Activated T-cell treated with anti-CD3 and anti-CD28 coated beads for 4 hours (primary cell): ENCODE measurements at regions not wholly inside any gene's neighbourhood (a gene's known extent, or its start where the extent isn't known, plus 50 kb on each side); places are given as distances from the start of the nearest gene placed in this dataset.

ENCODE experiments used
- DNase-seq: peaks from one replicate; pipeline ENCODE4 v3.0.0-alpha.2; 2020

DNA sequence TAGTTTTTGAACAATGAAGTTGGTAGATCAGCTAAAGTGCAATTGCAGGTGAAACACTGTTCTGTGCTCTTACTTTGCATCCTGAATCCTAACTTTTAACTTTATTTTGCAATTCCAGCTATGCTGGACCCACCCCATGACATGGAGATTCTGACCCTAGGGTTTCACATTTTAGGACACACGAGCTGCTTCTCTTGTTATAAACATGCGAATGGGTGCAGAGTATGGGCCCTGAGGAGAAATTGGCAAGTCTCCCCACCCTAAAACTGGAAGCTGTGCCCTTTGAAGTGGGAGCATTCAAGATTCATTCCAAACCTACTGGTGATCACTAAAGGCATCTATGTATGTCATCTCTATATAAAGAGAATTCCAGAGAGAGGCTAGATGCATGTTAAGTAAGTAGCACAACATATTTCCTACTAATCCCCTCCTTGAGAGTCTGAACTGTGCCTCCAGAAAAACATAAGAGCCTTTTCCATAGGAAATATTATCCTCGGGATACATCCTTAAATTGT, 794.3 kb upstream of the ZEB2 start:
- no peak for DNase-seq

DNA sequence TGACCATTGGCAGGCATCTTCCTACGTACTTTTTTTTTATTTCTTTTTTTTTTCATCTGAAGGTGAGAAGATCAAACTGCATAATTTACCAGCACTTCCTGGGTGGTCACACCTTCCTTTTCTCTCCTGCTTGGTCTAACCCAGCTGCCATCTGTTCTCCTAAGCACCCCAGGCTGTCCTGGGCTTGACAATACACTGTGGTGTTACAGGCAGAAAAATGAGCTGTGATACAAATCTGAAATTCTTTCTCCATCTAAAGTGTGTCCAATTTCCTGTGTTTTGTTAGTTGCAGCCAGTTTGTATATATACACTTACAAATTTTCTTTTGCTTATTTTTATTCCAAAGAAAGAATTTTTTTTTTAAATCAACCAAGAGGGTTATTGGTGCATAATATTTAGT, 786.0 kb upstream of the ZEB2 start:
- DNase-seq: no peak

DNA sequence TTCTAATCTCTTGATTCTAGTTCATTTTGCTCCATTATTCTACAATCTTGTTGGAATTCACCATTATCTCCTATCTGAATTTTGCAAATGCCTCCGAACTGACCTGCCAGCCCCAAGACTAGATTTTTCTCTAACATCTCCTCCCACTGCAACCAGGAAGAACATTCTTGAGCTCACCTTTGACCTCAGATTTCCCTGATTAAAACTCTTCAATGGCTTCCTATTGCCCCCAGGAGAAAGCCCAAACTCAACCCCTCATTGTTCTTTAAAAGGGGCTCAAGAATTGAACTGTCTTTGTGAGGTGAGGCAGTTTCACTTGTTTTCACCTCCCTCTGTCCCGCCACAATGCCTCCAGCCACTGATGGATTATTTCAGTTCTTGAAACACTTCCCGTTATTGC, 784.6 kb upstream of the ZEB2 start:
- DNase-seq: no peak

DNA sequence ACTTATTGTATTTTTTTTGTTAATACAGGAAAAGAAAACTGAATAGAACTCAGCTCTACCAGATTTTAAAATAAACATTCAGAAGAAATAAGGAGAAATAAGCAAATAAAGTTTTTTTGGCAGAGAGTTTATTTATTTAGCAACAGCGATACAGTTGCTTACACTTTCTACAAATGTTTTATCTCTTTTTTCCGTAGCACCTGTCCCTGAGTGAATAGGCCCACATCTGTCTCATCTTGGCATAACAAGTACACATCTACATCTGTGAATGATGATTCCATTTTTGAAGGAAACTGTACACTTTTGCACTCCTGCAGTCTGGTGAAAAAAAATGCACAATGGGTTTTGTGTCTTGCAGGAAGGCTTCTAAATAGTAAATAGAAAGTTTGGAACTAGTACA, 783.6 kb upstream of the ZEB2 start:
- no peak for DNase-seq

DNA sequence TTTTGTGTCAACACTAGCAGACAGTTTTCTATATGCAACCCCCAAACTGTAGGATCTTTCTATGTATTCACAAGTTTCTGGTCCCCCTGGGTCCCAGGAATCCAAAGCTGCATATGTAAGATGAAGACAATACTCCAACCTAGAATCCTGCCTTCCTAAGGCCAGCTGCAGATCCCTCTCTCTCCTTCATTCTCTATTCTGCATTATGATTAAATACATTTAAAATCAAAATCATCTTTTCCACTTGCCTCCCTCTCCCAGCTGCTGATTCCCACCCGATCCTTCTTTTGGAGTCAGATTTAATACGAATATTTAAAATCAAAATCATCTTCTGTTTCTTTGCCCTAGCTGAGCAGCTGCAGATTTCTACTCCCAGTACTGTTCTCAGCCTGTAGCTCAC, 783.0 kb upstream of the ZEB2 start:
- DNase-seq: no peak

DNA sequence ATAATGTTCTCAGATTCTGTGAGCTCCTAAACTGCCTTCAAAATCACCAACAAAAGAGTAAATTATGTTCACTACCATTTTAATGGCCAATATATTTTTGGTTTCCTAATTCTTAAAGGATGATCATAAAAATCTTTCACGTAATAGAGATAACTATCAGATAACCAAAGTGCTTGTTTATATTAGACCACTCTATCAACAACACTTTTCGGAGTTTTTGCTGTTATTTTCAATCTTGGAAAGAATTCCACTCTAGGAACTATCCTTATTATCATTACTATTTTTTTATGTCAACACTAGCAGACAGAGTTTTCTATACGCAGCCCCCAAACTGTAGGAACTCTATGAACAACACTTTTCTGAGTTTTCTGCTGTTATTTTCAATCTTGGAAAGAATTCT, 782.5 kb upstream of the ZEB2 start:
- no peak for DNase-seq

DNA sequence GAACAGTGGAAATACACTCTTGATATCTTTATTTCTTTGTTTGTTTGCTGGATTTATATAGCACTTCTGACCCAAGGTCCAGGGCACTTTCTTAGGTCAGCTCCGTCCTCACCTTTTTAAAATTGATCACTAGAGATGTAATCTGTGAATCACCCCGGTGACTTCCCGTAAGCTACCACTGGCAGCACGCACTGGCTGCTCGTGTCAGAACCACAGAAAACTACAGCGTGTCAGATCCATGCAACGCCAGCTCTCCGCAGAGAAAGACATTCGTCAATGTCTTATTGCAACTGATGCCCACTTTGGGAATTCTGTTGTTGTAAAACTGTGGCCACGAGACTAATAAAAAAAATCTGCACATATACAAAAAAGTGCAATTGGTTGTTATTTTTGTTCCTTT, 779.4 kb upstream of the ZEB2 start:
- no peak for DNase-seq

DNA sequence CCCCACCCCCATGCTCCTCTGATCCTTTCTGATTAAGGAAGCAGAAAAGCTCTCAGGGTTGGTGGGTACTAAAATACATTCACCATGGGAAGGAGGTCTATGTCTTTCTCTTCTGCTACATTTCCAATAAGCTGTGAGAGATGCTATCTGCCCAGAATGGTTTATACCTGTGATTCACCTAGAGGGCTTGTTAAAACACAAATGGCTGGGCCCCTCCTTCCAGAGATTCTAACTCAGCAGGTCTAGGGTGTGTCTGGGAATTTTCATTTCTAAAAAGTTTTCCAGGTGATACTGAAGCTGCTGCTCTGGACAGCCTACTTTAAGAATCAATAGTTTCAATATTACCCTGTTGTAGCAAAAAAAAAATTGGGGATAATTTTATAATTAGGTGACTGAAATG, 772.2 kb upstream of the ZEB2 start:
- DNase-seq: no peak

DNA sequence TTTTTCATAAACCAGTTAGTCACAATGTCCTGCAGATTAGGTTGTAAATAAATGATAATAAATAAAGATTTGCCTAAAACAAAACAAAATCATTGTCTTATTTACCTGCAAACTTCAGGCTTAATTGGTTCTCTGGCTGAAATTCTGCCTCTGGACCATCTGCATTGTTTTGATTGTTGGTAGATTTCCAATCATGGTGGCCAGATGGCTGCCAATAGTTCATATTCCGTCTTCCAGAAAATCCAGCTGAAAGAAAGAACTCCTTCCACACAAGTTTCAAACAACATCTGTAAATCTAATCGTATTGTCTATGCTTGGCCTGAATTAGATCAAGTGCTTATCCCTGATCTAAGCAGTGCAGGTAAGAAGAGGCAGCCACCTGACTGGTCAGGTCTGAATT, 771.1 kb upstream of the ZEB2 start:
- DNase-seq: no peak

DNA sequence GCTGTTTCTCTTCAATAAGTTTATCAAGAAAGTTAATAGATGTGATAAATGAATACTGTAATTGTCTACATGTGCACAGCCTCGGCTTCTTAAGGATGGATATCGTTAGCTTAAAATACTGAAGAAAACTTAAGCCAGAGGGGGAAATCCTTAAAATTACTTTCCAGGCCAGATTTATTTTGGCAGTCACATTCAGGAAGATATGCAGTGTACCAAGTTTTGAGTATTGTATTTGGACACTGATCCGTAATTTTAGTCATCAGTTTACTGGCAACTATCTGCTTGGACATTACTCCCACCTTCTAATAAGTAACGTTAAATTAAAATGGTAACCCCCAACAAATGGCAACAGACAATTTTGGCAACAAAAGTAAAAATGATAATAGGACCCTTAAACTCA, 770.0 kb upstream of the ZEB2 start:
- DNase-seq: no peak

DNA sequence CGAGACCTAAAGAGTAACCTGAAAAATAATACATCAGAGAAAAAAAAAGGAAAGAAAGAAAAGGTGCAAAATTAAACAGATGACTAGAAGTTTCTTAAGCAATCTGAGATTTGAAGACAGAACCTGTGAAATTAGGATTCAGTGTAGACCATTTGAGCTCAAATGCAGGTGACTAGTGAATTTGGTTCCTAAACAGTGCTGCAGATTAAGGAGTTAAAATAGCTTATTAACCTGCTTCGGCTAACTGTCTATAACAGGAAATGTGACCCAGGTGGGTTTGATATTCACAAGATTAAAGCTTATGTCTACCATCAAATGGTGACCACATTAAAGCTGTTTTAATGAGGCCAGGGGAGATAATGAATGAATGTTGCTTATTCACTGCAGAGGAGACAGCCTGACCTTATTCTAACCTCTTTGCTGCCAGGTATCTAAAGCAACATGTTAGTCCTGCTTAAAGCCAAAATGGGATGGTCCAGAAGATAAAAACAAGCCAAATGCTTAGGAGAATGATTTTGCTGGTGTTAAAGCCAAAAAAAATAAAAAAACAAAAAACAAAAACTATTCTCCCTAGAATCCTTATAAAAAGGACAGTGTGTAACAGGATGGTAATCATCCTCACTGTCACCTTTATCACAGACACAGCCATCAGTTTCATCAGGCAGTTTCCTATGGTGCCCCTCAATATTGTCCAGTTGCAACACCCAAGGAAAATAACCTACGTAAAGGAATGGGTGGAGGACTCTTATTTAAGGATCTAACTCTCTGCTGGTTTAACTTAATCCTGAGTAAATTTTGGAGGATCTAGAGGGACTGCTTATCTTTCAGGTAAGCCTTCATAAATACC, 769.0 kb upstream of the ZEB2 start:
- no peak for DNase-seq

DNA sequence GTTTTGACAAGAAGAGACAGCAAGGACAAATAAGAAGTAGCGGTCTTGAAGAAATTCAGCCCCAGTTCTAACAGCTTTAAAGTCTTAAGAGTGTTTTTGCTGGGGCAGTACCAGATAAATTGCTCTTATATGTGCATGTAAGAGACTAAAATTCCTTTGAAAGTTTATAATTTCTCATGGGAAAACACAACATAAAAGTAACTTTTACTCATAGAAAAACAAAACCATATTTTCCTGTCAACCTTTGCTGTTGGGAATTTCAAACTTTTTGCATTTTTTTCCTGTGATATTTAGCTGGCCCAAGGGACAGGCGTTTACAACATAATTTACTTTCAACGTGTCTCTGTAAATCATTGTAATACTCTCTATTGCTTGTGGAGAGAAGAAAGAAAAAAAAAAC, 767.8 kb upstream of the ZEB2 start:
- DNase-seq: no peak

DNA sequence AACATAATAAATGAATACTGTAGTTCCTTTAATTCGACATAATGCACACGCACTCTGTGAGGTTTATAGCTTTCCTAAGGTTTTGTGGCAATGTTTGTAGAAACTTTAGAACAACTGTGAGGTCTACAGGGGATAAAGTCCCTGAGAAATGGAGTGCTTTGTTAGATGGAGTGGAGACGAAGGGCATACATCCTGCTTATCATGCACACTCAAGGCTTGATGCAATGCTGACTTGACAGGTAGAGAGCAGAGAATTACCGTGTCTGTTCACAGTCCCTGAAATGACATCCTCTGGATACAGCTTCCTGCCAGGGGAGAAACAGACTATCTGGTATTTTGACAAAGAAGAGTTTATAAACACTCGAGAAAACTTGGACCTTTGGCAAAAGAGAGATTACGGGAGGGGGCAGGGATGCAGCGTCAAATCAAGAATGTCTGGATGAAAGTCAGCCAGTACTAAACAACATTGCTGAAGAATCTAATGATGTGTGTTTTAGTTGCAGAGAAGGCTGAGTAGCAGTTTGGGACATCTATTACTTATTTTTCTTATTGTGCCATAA, 766.9 kb upstream of the ZEB2 start:
- DNase-seq: no peak

DNA sequence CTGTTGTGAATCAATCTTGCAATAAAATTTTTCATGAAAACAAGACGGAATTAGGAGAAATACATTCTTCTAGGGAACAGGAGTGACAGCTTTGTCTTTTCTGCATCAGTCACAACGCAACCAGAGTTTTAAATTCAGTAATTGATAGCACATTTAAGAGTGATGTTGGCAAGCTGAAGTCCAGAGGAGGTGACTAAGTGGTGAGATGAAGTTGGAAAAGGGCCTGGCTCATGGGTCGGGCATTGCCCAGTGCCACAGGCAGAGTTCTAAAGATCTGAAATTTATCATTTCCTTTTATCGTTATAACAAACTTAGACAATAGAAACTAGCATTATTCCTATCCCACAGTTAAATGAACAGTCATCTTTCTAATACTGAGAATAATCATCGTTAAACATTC, 764.6 kb upstream of the ZEB2 start:
- DNase-seq: no peak

DNA sequence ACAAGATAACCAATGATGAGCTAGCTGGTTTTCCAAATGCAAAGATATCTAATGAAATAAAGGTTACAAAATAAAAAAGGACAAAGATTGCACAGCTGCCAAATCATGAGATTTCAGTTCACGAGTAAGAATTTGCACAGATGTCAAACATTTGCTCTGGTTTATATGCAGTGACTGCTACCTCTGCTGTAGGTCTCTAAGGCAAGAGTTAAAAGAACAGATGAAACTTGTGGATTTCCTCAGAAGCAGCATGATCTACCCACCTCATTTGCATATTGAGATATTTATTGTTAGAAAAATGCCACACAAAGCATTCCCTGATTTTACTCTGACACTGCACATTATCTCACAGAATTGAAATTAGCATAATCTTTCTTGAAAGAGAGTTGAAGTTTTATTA, 763.2 kb upstream of the ZEB2 start:
- DNase-seq: no peak

DNA sequence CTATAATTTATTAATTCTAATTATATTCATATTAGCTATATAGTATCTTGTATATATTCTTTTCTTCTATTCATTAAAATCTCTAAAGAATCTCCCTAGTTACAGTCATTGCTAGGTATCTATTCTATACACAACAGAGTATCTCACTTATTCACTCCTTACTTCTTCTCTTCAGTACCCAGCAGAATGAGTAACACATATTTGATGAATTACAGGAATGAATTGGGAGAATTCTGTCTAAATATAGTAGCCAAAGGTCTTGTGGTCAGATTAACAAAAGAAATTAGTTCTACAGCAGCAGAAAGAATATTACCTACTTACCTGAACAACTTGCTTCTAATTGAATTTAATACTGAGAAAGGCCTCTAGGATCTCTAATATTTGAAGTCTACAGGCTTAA, 758.0 kb upstream of the ZEB2 start:
- no peak for DNase-seq

DNA sequence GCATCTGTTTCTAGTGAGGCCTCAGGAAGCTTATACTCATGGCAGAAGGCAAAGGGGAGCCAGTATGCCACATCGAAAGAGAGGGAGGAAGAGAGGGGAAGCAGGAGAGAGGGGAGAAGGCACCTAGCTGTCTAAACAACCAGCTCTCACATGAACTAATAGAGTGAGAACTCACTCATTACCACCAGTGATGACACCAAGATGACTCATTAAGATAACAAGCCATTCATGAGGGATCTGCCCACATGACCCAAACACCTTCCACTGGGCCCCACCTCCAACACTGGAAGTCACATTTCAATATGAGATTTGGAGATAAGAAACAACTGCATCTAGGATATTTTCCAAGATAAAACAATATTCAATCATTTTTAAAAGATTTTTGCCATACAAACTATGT, 753.9 kb upstream of the ZEB2 start:
- no peak for DNase-seq

DNA sequence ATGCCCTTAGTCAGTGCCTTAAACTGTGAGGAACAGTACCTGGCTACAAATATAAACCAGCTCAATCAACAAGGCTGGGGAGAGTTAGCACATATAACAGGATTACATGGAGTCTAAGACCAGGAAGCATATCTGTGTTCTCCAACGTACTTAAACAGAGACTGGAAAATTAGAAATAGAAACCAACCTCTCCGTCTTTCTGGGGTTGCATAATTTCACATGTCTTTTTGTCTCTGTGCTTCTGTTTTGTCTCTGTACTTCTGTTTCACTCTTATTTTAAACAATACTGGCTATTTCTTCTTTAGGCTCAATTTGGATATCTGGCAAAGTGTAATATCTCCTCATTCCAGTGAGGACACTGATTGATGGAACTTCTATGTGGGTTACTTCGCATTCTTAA, 749.0 kb upstream of the ZEB2 start:
- no peak for DNase-seq

DNA sequence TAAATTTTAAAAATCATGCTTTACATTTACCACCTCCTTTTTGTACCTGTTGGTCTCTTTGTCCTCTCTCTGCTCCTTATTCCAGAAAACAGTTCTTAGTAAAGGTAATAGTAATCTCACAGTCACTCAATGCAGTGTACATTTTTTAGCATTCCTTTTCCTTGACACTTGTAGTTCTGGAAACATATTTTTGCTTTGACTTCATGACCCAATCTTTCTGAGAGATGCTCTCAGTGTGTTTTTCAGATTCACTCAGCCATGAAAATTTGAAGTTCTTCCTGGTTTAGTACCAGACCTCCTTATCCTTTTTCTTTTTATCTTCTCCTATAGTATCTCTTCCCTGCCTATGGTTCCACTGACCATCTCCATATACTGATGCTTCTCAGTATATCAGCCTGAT, 747.5 kb upstream of the ZEB2 start:
- DNase-seq: no peak

DNA sequence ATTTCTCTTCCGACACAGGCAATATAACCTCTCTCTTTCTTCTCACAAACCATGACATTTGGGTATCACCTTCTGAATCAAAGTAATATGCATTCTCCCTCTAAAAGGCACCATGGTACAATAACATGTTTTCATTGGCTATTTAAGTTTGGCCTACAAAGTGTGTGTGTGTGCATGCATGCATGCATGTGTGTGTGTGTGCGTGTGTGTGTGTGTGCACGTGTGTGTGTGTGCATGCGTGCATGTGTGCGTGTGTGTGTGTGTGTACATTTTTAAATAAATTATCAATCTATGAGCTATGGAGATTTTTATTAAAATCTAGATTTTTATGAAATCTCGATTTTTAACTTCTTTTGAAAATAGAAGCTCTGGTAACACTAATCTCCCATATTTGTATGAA, 745.3 kb upstream of the ZEB2 start:
- no peak for DNase-seq

DNA sequence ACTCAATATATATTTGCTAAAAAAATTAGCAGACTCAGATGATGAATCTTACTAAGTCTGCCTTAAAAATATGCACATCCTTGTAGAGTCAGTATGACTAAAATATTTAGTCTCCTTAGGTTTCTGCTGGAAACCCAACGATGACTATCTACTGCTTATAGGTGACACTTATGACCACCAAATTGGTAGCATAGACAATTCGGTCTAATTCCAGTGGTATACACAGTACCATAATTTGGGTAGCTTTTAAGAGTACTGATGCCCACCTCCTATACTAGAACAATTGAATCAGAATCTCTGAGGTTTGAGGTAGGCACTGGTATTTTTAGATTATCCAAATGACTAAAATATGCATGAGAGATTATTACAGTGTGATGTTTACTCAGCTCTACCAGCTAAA, 740.8 kb upstream of the ZEB2 start:
- no peak for DNase-seq

DNA sequence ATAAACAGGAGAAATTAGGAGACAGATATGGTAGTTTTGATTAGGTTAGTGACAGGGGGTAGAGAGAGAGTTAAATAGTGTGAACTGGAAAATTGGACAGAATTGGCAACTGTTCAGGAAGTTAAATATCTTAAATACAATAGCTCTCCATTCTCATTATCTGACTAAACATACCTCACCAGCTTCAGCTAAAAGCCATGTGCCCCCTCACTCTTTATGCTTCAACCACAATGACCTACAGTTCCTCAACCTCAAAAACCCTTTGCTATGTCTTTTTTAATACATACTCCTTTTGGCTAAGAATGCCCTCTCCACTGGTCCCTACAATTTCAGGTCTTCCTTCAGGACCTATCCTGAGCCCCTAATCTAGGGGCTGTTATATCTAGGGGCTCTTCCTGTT, 740.2 kb upstream of the ZEB2 start:
- no peak for DNase-seq

DNA sequence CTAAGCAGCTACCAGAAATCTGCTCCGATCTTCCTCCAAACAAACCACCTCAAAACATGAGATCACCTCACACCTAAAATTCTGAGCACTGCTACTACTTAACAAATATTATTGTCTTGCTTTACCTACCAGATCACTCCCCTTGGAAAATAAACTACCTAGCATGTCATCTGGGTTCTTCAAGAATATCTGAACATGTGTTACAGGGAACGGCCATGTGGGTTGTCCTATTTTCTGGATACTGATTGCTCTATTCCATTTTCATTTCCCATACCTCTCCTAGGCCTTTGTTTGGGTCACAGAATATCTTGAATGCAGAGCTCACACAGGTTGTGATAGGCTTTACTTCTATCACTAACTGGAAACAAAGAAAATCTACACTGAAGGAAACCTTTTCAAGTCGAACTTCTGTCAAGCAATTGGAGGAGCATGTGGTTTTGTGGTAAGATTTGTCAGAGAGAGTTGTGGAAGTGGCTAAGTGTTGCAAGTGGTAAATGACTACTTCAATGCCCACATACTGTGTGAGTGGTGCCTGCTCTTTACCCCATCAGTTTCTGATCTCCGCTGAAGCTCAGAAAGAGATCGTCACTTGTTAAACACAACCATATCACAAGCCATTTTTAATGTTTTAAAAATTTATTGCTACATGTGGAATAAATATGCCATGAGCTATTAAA, 739.1 kb upstream of the ZEB2 start:
- DNase-seq: no peak

DNA sequence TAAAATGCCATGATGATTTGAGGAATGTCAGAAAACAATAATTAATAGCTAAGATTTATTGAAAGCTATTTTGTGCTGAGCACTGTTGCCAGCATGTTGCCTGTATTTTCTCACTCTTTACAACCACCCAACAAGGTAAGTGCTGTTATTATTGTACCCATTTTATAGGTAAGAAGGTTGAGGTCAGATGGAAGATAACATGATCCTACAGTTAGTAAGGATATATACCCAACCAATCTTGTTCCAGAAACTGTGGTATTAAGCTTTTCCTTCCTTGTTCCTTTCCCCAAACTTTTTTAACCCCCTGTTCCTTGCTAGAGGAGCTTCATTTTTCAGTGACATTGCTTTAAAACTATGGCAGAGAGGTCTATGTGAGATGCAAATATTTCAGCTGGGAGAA, 738.0 kb upstream of the ZEB2 start:
- DNase-seq: no peak
